HG03378 (cell line): ENCODE measurements at regions not wholly inside any gene's neighbourhood (a gene's known extent, or its start where the extent isn't known, plus 50 kb on each side); places are given as distances from the start of the nearest gene placed in this dataset.

ENCODE experiments used
- ATAC-seq: cut with Tn5 transposase; IDR thresholded peaks from one replicate; pipeline ENCODE4 v1.9.1; 2021; ENCODE audit warnings: mild to moderate bottlenecking, moderate library complexity; ENCODE audit not compliant: unreplicated experiment

- no peak for ATAC-seq
Measured at GRCh38 chr3:30258426-30259392, 347.7 kb upstream of the TGFBR2 start.

GRCh38 chr3:30259730-30260129 is 346.7 kb upstream of the TGFBR2 start:
- no peak for ATAC-seq

- no peak for ATAC-seq
Measured at GRCh38 chr3:30260762-30261161, 345.6 kb upstream of the TGFBR2 start.

GRCh38 chr3:30263238-30263924 is 343.0 kb upstream of the TGFBR2 start:
- no peak for ATAC-seq

GRCh38 chr3:30263925-30264313 is 342.5 kb upstream of the TGFBR2 start:
- ATAC-seq: no peak

GRCh38 chr3:30266524-30266923 is 339.9 kb upstream of the TGFBR2 start:
- no peak for ATAC-seq

GRCh38 chr3:30268288-30268687 is 338.1 kb upstream of the TGFBR2 start:
- ATAC-seq: no peak

GRCh38 chr3:30269751-30270445 is 336.5 kb upstream of the TGFBR2 start:
- peak; percentile 78 for ATAC-seq

GRCh38 chr3:30271781-30272180 is 334.6 kb upstream of the TGFBR2 start:
- ATAC-seq: no peak

- no peak for ATAC-seq
Measured at GRCh38 chr3:30273304-30274072, 332.9 kb upstream of the TGFBR2 start.

GRCh38 chr3:30277494-30277893 is 328.9 kb upstream of the TGFBR2 start:
- ATAC-seq: no peak

- no peak for ATAC-seq
Measured at GRCh38 chr3:30281526-30281925, 324.9 kb upstream of the TGFBR2 start.

- no peak for ATAC-seq
Measured at GRCh38 chr3:30282154-30282696, 324.2 kb upstream of the TGFBR2 start.

GRCh38 chr3:30285188-30286006 is 321.0 kb upstream of the TGFBR2 start:
- no peak for ATAC-seq

GRCh38 chr3:30286007-30286669 is 320.3 kb upstream of the TGFBR2 start:
- ATAC-seq: no peak

GRCh38 chr3:30286811-30287210 is 319.6 kb upstream of the TGFBR2 start:
- no peak for ATAC-seq

GRCh38 chr3:30288830-30289229 is 317.6 kb upstream of the TGFBR2 start:
- no peak for ATAC-seq

- no peak for ATAC-seq
Measured at GRCh38 chr3:30289324-30289723, 317.1 kb upstream of the TGFBR2 start.

GRCh38 chr3:30289766-30290165 is 316.6 kb upstream of the TGFBR2 start:
- ATAC-seq: no peak
